ENCODE measurements at regions not wholly inside any gene's neighbourhood (a gene's known extent, or its start where the extent isn't known, plus 50 kb on each side); places are given as distances from the start of the nearest gene placed in this dataset.

- H3K36me3 Mint-ChIP-seq = no peaks in the 10 kb centered on the region
- H3K27ac Mint-ChIP-seq = no peak overlapping the region
- intact Hi-C loops (cut with micrococcal nuclease) = no loop called here
These were observed 405.9 kb upstream of the SULF2 start for GRCh38 chr20:48191200-48191599.

GRCh38 chr20:48190757-48191156 lies 405.5 kb upstream of the SULF2 start:
- H3K27ac Mint-ChIP-seq = no peak overlapping the region
- H3K9me3 ChIP-seq (replicated peaks in 1 of 2; ENCODE audit: control insufficient read depth in 1 of 2, insufficient read depth in 1 of 2, low read length in 2 of 2) = no peaks in the 10 kb centered on the region
- H3K4me1 Mint-ChIP-seq = no peaks in the 10 kb centered on the region
- peaks cover 0 to 8% (median 4%) of the 10 kb centered on the region in 7 donors for H3K9me3 Mint-ChIP-seq
- H2AFZ ChIP-seq (ENCODE audit: insufficient read depth, low read depth, low read length, poor library complexity, severe bottlenecking) = no peak overlapping the region
- no peaks in the 10 kb centered on the region for H3K36me3 ChIP-seq (replicated peaks in 1 of 2; ENCODE audit: control insufficient read depth in 1 of 2, insufficient read depth in 2 of 2, low read length in 2 of 2)
- H3K4me2 ChIP-seq (replicated peaks; ENCODE audit: extremely low read depth, low read length, poor library complexity, severe bottlenecking) = no peak overlapping the region
- no peaks in the 10 kb centered on the region for H3K27me3 ChIP-seq (ENCODE audit: control insufficient read depth in 2 of 2, insufficient read depth in 2 of 2, low read length in 2 of 2)
- H3K4me3 ChIP-seq (replicated peaks in 1 of 3; ENCODE audit: low read depth in 2 of 3, low read length in 3 of 3) = no peak overlapping the region
- no peak for DNase-seq
- no peak for TF ChIP-seq CTCF (IDR thresholded peaks at IDR 0.05)
- H3K27me3 Mint-ChIP-seq (ENCODE audit: low read depth in 3 of 3) = peaks cover 4 to 8% (median 7%) of the 10 kb centered on the region in 3 donors
- no peak overlapping the region for H3K4me3 Mint-ChIP-seq
- WGBS (ENCODE audit: insufficient coverage) = 92% methylated on average over 2 of the region's 4 CpGs
- intact Hi-C loops (cut with micrococcal nuclease) = no loop called here
- no peak overlapping the region for H3K27ac ChIP-seq (ENCODE audit: low read depth in 1 of 2, low read length in 2 of 2)
- no peaks in the 10 kb centered on the region for H3K36me3 Mint-ChIP-seq
- H4K20me1 ChIP-seq (ENCODE audit: insufficient read depth, low read length) = no peaks in the 10 kb centered on the region
- H3K79me2 ChIP-seq (ENCODE audit: insufficient read depth, low read length) = no peaks in the 10 kb centered on the region
- no peaks in the 10 kb centered on the region for H3K4me1 ChIP-seq (ENCODE audit: control insufficient read depth in 1 of 2, insufficient read depth in 2 of 2, low read length in 2 of 2)
- H3K9ac ChIP-seq (ENCODE audit: insufficient read depth, low read length, poor library complexity, severe bottlenecking) = no peak overlapping the region

More at GRCh38 chr20:48191200-48191599, 405.9 kb upstream of the SULF2 start:
- Mint-ChIP-seq H3K4me1 (no peaks in the 10 kb centered on the region), H3K9me3 (peaks cover 0 to 8% (median 4%) of the 10 kb centered on the region in 7 donors), H3K27me3 (ENCODE audit: low read depth in 3 of 3) (peaks cover 4 to 9% (median 8%) of the 10 kb centered on the region in 3 donors), H3K4me3 (no peak overlapping the region)
- no CpG with 5 or more reads among the region's 3 CpGs for WGBS (ENCODE audit: insufficient coverage)
- no peaks in the 10 kb centered on the region for H3K36me3 ChIP-seq (replicated peaks in 1 of 2; ENCODE audit: control insufficient read depth in 1 of 2, insufficient read depth in 2 of 2, low read length in 2 of 2)
- H3K4me1 ChIP-seq (ENCODE audit: control insufficient read depth in 1 of 2, insufficient read depth in 2 of 2, low read length in 2 of 2) = no peaks in the 10 kb centered on the region
- TF ChIP-seq CTCF (IDR thresholded peaks at IDR 0.05) = no peak
- H3K27me3 ChIP-seq (ENCODE audit: control insufficient read depth in 2 of 2, insufficient read depth in 2 of 2, low read length in 2 of 2) = no peaks in the 10 kb centered on the region
- no peak overlapping the region for H3K4me3 ChIP-seq (replicated peaks in 1 of 3; ENCODE audit: low read depth in 2 of 3, low read length in 3 of 3)
- no peak overlapping the region for H3K9ac ChIP-seq (ENCODE audit: insufficient read depth, low read length, poor library complexity, severe bottlenecking)
- H3K4me2 ChIP-seq (replicated peaks; ENCODE audit: extremely low read depth, low read length, poor library complexity, severe bottlenecking) = no peak overlapping the region
- H3K27ac ChIP-seq (ENCODE audit: low read depth in 1 of 2, low read length in 2 of 2) = no peak overlapping the region
- H4K20me1 ChIP-seq (ENCODE audit: insufficient read depth, low read length) = no peaks in the 10 kb centered on the region
- DNase-seq = no peak
- H3K9me3 ChIP-seq (replicated peaks in 1 of 2; ENCODE audit: control insufficient read depth in 1 of 2, insufficient read depth in 1 of 2, low read length in 2 of 2) = no peaks in the 10 kb centered on the region
- no peaks in the 10 kb centered on the region for H3K79me2 ChIP-seq (ENCODE audit: insufficient read depth, low read length)
- H2AFZ ChIP-seq (ENCODE audit: insufficient read depth, low read depth, low read length, poor library complexity, severe bottlenecking) = no peak overlapping the region

All from CD14-positive monocyte (primary cell).